H7 (cell line): ENCODE measurements at regions not wholly inside any gene's neighbourhood (a gene's known extent, or its start where the extent isn't known, plus 50 kb on each side); places are given as distances from the start of the nearest gene placed in this dataset.
A peak's percentile ranks its signal among the peaks of the same experiment; 100 is the strongest.
"Not testable (repeated sequence)": the region's sequence is repeated elsewhere in the genome, so short reads cannot be mapped to it uniquely, and the experiment has no call there.

Experiments used
- DNase-seq: peaks from one replicate; pipeline ENCODE4 v3.0.0; 2012
- H3K27me3 ChIP-seq: 2 replicates; pipeline ENCODE4 v1.6.0; 2011; ENCODE audit warnings: mild to moderate bottlenecking, low read length; ENCODE audit not compliant: control insufficient read depth, insufficient read depth
- H3K36me3 ChIP-seq: replicated peaks from 2 replicates; pipeline ENCODE4 v1.5.1; 2011; ENCODE audit warnings: low read length; ENCODE audit not compliant: control insufficient read depth, insufficient read depth
- H3K4me3 ChIP-seq: 2 replicates; pipeline ENCODE4 v1.5.1; 2011; ENCODE audit warnings: low read depth, mild to moderate bottlenecking, control low read depth, low read length, moderate library complexity; ENCODE audit not compliant: insufficient read depth

- no peak for DNase-seq
- H3K36me3 ChIP-seq = no peaks in the 10 kb centered on the region
- no peaks in the 10 kb centered on the region for H3K27me3 ChIP-seq
- no peak overlapping the region for H3K4me3 ChIP-seq
These were observed 62.0 kb downstream of the CAVIN4 start for GRCh38 chr9:100639854-100640253.

GRCh38 chr9:100640447-100641050 lies 62.7 kb downstream of the CAVIN4 start:
- Histone ChIP-seq H3K36me3 (no peaks in the 10 kb centered on the region), H3K4me3 (no peak overlapping the region), H3K27me3 (no peaks in the 10 kb centered on the region)
- DNase-seq = no peak

DNA sequence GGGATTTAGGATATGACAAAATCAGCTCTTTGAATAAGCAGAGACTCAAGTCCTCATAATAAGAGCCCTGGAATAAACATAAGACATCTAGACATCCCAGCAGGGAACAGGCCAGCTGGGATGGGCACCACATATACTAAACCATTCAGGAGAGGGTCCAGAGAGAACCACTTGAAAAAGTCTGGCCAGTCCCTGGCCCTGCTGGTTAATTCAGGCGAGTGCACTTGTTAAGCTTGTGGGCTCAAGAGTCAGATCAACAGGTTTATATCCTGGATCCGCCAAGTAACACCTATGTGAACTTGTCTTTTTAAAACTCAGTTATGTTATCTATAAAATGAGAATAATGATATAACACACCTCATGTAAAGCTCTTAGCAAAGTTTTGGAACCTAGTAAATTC lies 63.3 kb downstream of the CAVIN4 start:
- Histone ChIP-seq H3K27me3 (no peaks in the 10 kb centered on the region), H3K4me3 (no peak overlapping the region), H3K36me3 (no peaks in the 10 kb centered on the region)
- DNase-seq = no peak

- Histone ChIP-seq H3K36me3 (no peaks in the 10 kb centered on the region), H3K4me3 (no peak overlapping the region), H3K27me3 (no peaks in the 10 kb centered on the region)
- DNase-seq = no peak
These were observed 75.0 kb downstream of the CAVIN4 start for GRCh38 chr9:100652850-100653249.

DNA sequence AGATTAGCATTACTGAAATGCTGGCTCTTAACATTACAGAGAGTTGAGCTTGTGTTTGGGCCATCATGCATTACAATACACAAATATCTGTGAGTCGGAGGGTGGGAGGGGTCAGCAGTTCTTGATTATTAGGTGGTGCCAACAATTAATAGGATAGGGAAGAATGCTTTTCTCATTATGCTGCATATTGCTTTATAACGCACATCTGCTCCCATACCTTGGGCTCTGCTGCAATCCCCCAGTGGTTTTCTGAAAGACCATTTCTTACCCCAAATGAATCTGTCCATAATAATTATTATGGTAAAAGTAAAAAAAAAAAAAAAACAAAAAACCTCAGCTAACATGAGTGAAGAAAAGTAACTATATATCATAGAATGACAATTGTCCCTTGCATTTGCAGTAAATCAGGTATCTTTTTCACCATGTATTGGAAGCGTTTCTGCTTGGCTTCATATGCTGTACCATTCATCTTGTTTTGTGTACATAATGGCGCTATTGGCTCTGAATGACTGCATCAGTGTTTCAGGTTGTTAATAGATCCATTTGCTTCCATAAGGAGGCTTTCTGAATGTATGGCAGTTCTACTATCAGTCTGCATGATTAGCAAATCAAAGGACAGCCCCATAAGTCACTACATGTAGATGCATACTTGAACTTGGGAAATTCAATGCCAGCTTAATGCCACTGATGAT lies 75.9 kb downstream of the CAVIN4 start:
- Histone ChIP-seq H3K36me3 (no peaks in the 10 kb centered on the region), H3K4me3 (no peak overlapping the region), H3K27me3 (no peaks in the 10 kb centered on the region)
- no peak for DNase-seq

DNA sequence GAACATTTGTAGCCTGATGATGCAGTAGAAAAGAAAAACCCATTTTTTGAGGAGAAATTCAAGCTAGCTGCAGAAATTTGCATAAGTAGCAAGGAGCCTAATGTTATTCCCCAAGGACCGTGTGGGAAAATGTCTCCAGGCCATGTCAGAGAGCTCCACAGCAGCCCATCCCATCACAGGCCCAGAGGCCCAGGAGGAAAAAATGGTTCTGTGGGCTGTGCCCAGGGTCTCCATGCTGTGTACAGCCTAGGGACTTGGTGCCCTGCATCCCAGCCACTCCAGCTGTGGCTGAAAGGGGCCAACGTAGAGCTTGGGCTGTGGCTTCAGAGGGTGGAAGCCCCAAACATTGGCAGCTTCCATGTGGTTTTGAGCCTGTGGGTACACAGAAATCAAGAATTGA lies 79.0 kb downstream of the CAVIN4 start:
- not testable (repeated sequence) for H3K27me3 ChIP-seq, H3K36me3 ChIP-seq, DNase-seq, H3K4me3 ChIP-seq

- no peak for DNase-seq
- Histone ChIP-seq H3K4me3 (no peak overlapping the region), H3K27me3 (peaks cover 12% of the 10 kb centered on the region), H3K36me3 (no peaks in the 10 kb centered on the region)
These were observed 83.8 kb downstream of the CAVIN4 start for GRCh38 chr9:100661668-100662067.

DNA sequence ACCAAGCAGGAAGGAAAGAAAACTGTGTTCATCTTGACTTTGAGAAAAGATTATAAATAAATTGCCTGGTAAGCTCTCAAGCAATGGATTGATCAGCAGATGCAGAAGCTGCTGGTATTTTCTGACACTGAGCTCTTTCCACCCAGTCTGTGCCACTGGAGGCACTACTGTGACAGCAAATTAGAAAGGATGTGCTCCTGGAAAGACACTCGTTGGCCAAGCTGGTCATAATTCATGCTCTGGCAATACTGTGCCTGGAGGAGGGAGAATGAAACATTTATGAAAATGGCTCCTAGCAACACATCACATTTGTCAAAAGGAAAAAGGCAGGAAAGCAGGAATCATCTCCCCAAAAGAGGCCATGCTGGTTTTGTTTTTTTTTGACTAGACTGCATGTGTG lies 84.2 kb downstream of the CAVIN4 start:
- H3K36me3 ChIP-seq = no peaks in the 10 kb centered on the region
- peaks cover 12% of the 10 kb centered on the region for H3K27me3 ChIP-seq
- H3K4me3 ChIP-seq = no peak overlapping the region
- DNase-seq = no peak

GRCh38 chr9:100667448-100667847 lies 89.6 kb downstream of the CAVIN4 start:
- H3K27me3 ChIP-seq = peaks cover 4% of the 10 kb centered on the region
- no peak for DNase-seq
- H3K4me3 ChIP-seq = no peak overlapping the region
- H3K36me3 ChIP-seq = no peaks in the 10 kb centered on the region

DNA sequence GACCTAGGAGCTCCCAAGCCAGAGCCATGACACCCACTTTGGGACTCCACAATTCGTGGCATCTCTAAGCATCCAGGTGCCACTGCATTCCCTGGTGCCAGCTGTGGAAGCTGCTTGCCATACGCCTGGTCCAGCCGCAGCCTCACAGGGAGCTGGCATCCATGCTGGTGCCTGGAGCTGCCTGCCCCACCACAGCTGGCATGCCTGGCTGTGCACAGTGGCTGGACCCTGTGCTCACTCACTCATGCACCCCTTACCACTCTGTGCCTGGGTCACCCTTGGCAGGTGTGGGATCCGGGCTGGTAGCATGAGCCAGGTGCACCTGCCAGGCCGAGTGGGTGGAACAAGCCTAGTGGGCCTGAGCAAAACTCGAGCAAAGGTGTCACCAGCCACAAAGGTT lies 90.1 kb downstream of the CAVIN4 start:
- peaks cover 2% of the 10 kb centered on the region for H3K27me3 ChIP-seq
- no peak overlapping the region for H3K4me3 ChIP-seq
- H3K36me3 ChIP-seq = no peaks in the 10 kb centered on the region
- DNase-seq = no peak

DNA sequence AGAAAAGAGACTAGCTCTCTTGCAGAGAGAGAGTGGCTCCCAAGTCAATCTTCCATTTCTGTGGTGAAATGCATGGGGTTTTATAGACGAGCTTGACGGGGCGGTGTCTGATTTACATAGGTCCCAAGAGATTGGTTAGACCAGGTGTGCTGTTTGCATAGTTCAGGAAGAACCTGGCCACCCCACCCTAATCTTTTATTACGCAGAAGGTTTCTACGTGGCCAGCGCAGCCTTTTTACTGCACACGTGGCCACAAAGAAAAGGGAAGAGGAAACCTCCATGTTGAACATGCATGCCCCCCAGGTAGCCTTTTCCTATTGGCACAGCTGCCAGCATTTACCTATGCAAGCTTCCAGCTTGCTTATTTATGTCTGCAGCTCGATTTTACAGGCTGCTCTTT lies 92.1 kb downstream of the CAVIN4 start:
- Histone ChIP-seq H3K4me3 (no peak overlapping the region), H3K27me3 (no peaks in the 10 kb centered on the region), H3K36me3 (no peaks in the 10 kb centered on the region)
- DNase-seq = peak; percentile 25

DNA sequence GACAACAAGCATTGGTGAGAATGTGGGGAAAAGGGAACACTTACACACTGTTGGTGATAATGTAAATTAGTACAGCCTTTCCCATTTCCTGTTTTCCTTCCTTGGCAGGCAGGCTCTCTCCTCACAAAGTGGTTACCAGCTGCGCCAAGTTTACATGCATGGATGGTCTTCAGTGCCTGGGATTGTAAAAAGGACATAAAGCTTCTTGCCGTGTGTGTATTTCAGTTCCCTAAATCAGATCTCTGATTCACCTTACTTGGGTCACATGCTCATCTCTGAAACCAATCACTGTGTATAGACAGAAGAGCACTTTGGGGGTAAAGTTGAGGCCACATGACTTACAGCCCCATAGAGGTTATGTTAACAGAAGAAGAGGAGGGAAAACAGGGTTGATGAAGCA lies 92.8 kb downstream of the CAVIN4 start:
- no peak for DNase-seq
- Histone ChIP-seq H3K36me3 (no peaks in the 10 kb centered on the region), H3K4me3 (no peak overlapping the region)

GRCh38 chr9:100671898-100672297 lies 94.0 kb downstream of the CAVIN4 start:
- H3K4me3 ChIP-seq = no peak overlapping the region
- H3K36me3 ChIP-seq = no peaks in the 10 kb centered on the region
- DNase-seq = no peak
- H3K27me3 ChIP-seq = no peaks in the 10 kb centered on the region

More for the DNA sequence above, 92.8 kb downstream of the CAVIN4 start:
- H3K27me3 ChIP-seq = no peaks in the 10 kb centered on the region

GRCh38 chr9:100673249-100673648 lies 95.4 kb downstream of the CAVIN4 start:
- Histone ChIP-seq H3K4me3 (no peak overlapping the region), H3K27me3 (no peaks in the 10 kb centered on the region), H3K36me3 (no peaks in the 10 kb centered on the region)
- no peak for DNase-seq

DNA sequence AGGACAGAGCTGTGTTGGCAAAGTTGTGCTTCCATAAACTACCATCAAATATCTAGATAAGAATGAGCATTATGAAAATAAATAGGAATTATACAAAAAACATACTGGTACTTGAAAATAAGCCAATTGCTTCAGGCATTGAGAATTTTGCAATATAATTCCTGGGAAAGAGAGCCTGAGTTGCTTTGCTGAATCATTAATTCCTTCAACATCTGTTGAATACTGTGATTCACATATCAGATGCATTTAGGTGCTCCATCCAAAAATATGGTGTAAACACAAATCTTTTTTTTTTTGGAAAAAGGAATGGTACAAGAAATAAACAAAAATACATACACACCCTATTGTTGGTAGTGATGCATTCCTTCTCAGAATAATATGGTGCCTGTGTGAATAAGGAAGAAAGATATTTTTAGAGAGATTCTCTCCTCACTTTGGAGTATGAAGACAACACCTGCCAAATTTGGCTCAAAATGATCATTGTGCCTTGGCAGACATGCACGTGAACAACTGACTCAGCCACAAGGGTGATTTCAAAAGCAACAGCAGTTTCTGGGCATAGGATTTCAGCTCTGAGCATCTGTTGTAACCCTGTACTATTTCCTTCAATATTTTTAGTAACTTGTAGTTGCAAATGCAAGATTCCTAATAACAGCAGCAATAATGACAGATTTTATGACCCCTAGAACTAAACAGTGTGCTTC lies 96.7 kb downstream of the CAVIN4 start:
- H3K27me3 ChIP-seq = no peaks in the 10 kb centered on the region
- no peak for DNase-seq
- no peak overlapping the region for H3K4me3 ChIP-seq
- no peaks in the 10 kb centered on the region for H3K36me3 ChIP-seq
